ENCODE measurements at regions not wholly inside any gene's neighbourhood (a gene's known extent, or its start where the extent isn't known, plus 50 kb on each side); places are given as distances from the start of the nearest gene placed in this dataset.

- Histone ChIP-seq H3K27me3 (ENCODE audit: control insufficient read depth, insufficient read depth) (no peaks in the 10 kb centered on the region), H3K4me1 (ENCODE audit: control insufficient read depth, insufficient read depth, low read length) (no peaks in the 10 kb centered on the region), H3K27ac (ENCODE audit: low read length) (no peak overlapping the region), H3K9me3 (ENCODE audit: control insufficient read depth, low read length) (no peaks in the 10 kb centered on the region), H3K4me3 (ENCODE audit: low read length) (no peak overlapping the region)
- intact Hi-C loops (cut with DNase I): no loop called here
- 90% methylated on average over 1 of the region's 1 CpG for WGBS
- ATAC-seq (no peak), DNase-seq (no peak)
Measured at GRCh38 chr13:65633806-65634205, 1596.3 kb downstream of the PCDH9 start.

GRCh38 chr13:65631078-65631477, 1599.1 kb downstream of the PCDH9 start:
- Histone ChIP-seq H3K27ac (ENCODE audit: low read length) (no peak overlapping the region), H3K9me3 (ENCODE audit: control insufficient read depth, low read length) (no peaks in the 10 kb centered on the region), H3K4me1 (ENCODE audit: control insufficient read depth, insufficient read depth, low read length) (no peaks in the 10 kb centered on the region), H3K27me3 (ENCODE audit: control insufficient read depth, insufficient read depth) (no peaks in the 10 kb centered on the region), H3K4me3 (ENCODE audit: low read length) (no peak overlapping the region)
- ATAC-seq (no peak), DNase-seq (no peak)
- intact Hi-C loops (cut with DNase I): no loop called here
- WGBS: 78% methylated on average over 2 of the region's 2 CpGs

DNA sequence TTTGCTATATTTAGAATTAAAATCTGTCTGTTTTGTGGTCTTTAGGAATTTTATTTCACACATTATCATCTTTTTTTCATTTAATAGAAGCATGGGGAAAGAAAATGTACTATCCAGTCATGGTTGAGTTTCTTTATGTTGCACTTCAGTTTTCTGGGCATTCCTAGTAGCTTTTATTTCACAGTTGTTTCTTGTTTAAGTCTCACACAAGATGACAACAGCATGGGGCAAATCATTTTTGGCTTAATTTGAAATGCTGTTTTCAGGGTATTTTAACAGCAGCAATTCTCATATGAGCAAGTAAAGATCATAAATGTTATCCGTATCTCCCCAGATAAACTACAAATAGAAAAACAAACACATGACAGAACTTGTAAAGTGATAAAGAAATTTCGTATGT, 1600.2 kb downstream of the PCDH9 start:
- DNase-seq (no peak), ATAC-seq (no peak)
- intact Hi-C loops (cut with DNase I): no loop called here
- no peaks in the 10 kb centered on the region for H3K4me1 ChIP-seq (ENCODE audit: control insufficient read depth, insufficient read depth, low read length)
- H3K9me3 ChIP-seq (ENCODE audit: control insufficient read depth, low read length): no peaks in the 10 kb centered on the region
- no peak overlapping the region for H3K27ac ChIP-seq (ENCODE audit: low read length)
- H3K27me3 ChIP-seq (ENCODE audit: control insufficient read depth, insufficient read depth): no peaks in the 10 kb centered on the region
- 58% methylated on average over 2 of the region's 2 CpGs for WGBS
- no peak overlapping the region for H3K4me3 ChIP-seq (ENCODE audit: low read length)

GRCh38 chr13:65623148-65623547, 1607.0 kb downstream of the PCDH9 start:
- H3K9me3 ChIP-seq (ENCODE audit: control insufficient read depth, low read length): no peaks in the 10 kb centered on the region
- H3K27me3 ChIP-seq (ENCODE audit: control insufficient read depth, insufficient read depth): no peaks in the 10 kb centered on the region
- DNase-seq: no peak
- no peak overlapping the region for H3K4me3 ChIP-seq (ENCODE audit: low read length)
- intact Hi-C loops (cut with DNase I): no loop called here
- H3K4me1 ChIP-seq (ENCODE audit: control insufficient read depth, insufficient read depth, low read length): no peaks in the 10 kb centered on the region
- no peak for ATAC-seq
- no peak overlapping the region for H3K27ac ChIP-seq (ENCODE audit: low read length)
- 81% methylated on average over 3 of the region's 3 CpGs for WGBS

DNA sequence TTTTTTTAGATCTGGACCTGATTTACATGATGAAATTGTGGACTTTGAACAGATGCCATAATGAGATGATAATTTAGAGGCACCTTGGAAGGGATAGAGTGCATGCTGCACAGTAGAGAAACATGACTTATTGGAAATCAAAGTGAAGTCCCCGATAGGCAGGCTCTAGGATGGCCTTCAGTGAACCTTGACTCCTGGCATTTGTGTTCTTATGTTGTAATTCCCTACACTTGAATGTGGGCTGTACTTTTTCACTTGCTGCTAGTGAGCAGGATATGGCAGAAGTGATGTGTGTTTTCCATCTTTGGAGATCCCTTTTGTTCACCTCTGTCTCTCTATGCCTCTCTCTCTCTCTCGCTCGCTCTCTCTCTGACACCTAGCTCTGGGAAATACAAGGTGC, 1614.6 kb downstream of the PCDH9 start:
- 90% methylated on average over 3 of the region's 3 CpGs for WGBS
- no peak overlapping the region for H3K4me3 ChIP-seq (ENCODE audit: low read length)
- H3K27me3 ChIP-seq (ENCODE audit: control insufficient read depth, insufficient read depth): no peaks in the 10 kb centered on the region
- no peaks in the 10 kb centered on the region for H3K4me1 ChIP-seq (ENCODE audit: control insufficient read depth, insufficient read depth, low read length)
- H3K9me3 ChIP-seq (ENCODE audit: control insufficient read depth, low read length): no peaks in the 10 kb centered on the region
- H3K27ac ChIP-seq (ENCODE audit: low read length): no peak overlapping the region
- intact Hi-C loops (cut with DNase I): no loop called here
- DNase-seq: no peak
- ATAC-seq: no peak

GRCh38 chr13:65613004-65613403, 1617.1 kb downstream of the PCDH9 start:
- intact Hi-C loops (cut with DNase I): no loop called here
- Histone ChIP-seq H3K27ac (ENCODE audit: low read length) (no peak overlapping the region), H3K4me1 (ENCODE audit: control insufficient read depth, insufficient read depth, low read length) (no peaks in the 10 kb centered on the region), H3K9me3 (ENCODE audit: control insufficient read depth, low read length) (no peaks in the 10 kb centered on the region), H3K4me3 (ENCODE audit: low read length) (no peak overlapping the region), H3K27me3 (ENCODE audit: control insufficient read depth, insufficient read depth) (no peaks in the 10 kb centered on the region)
- no peak for DNase-seq
- WGBS: 80% methylated on average over 2 of the region's 2 CpGs
- ATAC-seq: no peak

- no peak for DNase-seq
- Histone ChIP-seq H3K4me1 (ENCODE audit: control insufficient read depth, insufficient read depth, low read length) (no peaks in the 10 kb centered on the region), H3K9me3 (ENCODE audit: control insufficient read depth, low read length) (no peaks in the 10 kb centered on the region), H3K4me3 (ENCODE audit: low read length) (no peak overlapping the region), H3K27me3 (ENCODE audit: control insufficient read depth, insufficient read depth) (no peaks in the 10 kb centered on the region), H3K27ac (ENCODE audit: low read length) (no peak overlapping the region)
- intact Hi-C loops (cut with DNase I): no loop called here
- no peak for ATAC-seq
- 84% methylated on average over 2 of the region's 2 CpGs for WGBS
Measured at GRCh38 chr13:65609350-65609749, 1620.8 kb downstream of the PCDH9 start.

GRCh38 chr13:65606622-65607021, 1623.5 kb downstream of the PCDH9 start:
- no peaks in the 10 kb centered on the region for H3K9me3 ChIP-seq (ENCODE audit: control insufficient read depth, low read length)

DNA sequence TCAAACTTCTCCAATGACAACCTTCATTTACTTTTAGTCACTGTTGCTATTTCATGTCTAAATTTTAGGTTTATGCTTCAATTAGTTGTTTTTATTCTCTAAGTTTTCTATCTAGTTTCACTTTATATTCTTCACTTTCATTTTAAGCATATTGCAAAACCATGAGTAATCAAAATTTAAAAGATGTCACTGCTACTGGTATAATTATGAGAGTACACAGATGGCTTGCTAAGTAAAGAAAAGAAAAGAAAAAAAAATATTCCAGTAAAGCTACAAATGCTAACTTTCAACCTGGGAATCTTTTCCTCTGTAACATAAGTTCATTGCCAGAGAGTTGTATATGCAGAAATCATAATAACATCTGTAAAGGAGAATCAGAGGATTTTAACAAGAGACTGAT, 1624.7 kb downstream of the PCDH9 start:
- Histone ChIP-seq H3K4me1 (ENCODE audit: control insufficient read depth, insufficient read depth, low read length) (no peaks in the 10 kb centered on the region), H3K9me3 (ENCODE audit: control insufficient read depth, low read length) (no peaks in the 10 kb centered on the region), H3K27ac (ENCODE audit: low read length) (no peak overlapping the region), H3K27me3 (ENCODE audit: control insufficient read depth, insufficient read depth) (no peaks in the 10 kb centered on the region), H3K4me3 (ENCODE audit: low read length) (no peak overlapping the region)
- intact Hi-C loops (cut with DNase I): no loop called here
- no peak for ATAC-seq
- DNase-seq: no peak

More at GRCh38 chr13:65606622-65607021, 1623.5 kb downstream of the PCDH9 start:
- DNase-seq (no peak), ATAC-seq (no peak)
- Histone ChIP-seq H3K27ac (ENCODE audit: low read length) (no peak overlapping the region), H3K27me3 (ENCODE audit: control insufficient read depth, insufficient read depth) (no peaks in the 10 kb centered on the region), H3K4me3 (ENCODE audit: low read length) (no peak overlapping the region), H3K4me1 (ENCODE audit: control insufficient read depth, insufficient read depth, low read length) (no peaks in the 10 kb centered on the region)
- intact Hi-C loops (cut with DNase I): no loop called here
- WGBS: 74% methylated on average over 2 of the region's 2 CpGs

DNA sequence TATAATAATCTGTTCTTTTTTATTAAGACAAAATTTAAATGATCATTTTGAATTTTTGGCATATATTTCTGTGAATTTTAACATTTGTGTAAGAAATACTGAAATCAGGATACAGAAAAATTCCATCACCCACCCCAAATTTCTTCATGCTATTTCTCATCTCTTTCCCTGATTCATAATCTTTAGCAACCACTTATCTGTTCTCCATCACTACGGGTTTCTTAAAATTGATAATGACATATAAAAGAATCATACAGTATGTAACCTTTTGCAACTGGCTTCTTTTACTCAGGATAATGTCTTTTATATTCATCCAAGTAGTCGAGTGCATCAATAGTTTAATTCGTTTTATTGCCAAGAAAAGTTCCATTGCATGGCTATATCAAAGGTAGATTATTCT, 1627.0 kb downstream of the PCDH9 start:
- Histone ChIP-seq H3K4me3 (ENCODE audit: low read length) (no peak overlapping the region), H3K27me3 (ENCODE audit: control insufficient read depth, insufficient read depth) (no peaks in the 10 kb centered on the region), H3K27ac (ENCODE audit: low read length) (no peak overlapping the region), H3K9me3 (ENCODE audit: control insufficient read depth, low read length) (no peaks in the 10 kb centered on the region), H3K4me1 (ENCODE audit: control insufficient read depth, insufficient read depth, low read length) (no peaks in the 10 kb centered on the region)
- ATAC-seq: no peak
- 88% methylated on average over 3 of the region's 3 CpGs for WGBS
- no peak for DNase-seq
- intact Hi-C loops (cut with DNase I): no loop called here

GRCh38 chr13:65601855-65602254, 1628.3 kb downstream of the PCDH9 start:
- H3K27me3 ChIP-seq (ENCODE audit: control insufficient read depth, insufficient read depth): no peaks in the 10 kb centered on the region
- no peaks in the 10 kb centered on the region for H3K4me1 ChIP-seq (ENCODE audit: control insufficient read depth, insufficient read depth, low read length)
- DNase-seq (no peak), ATAC-seq (no peak)
- H3K9me3 ChIP-seq (ENCODE audit: control insufficient read depth, low read length): no peaks in the 10 kb centered on the region
- no peak overlapping the region for H3K4me3 ChIP-seq (ENCODE audit: low read length)
- WGBS: 79% methylated on average over 1 of the region's 1 CpG
- intact Hi-C loops (cut with DNase I): no loop called here
- no peak overlapping the region for H3K27ac ChIP-seq (ENCODE audit: low read length)

- DNase-seq: no peak
- WGBS: 62% methylated on average over 4 of the region's 4 CpGs
- ATAC-seq: no peak
- Histone ChIP-seq H3K9me3 (ENCODE audit: control insufficient read depth, low read length) (no peaks in the 10 kb centered on the region), H3K27me3 (ENCODE audit: control insufficient read depth, insufficient read depth) (no peaks in the 10 kb centered on the region), H3K27ac (ENCODE audit: low read length) (no peak overlapping the region), H3K4me1 (ENCODE audit: control insufficient read depth, insufficient read depth, low read length) (no peaks in the 10 kb centered on the region), H3K4me3 (ENCODE audit: low read length) (no peak overlapping the region)
- intact Hi-C loops (cut with DNase I): no loop called here
Measured at GRCh38 chr13:65600702-65601101, 1629.4 kb downstream of the PCDH9 start.
